ENCODE measurements at regions not wholly inside any gene's neighbourhood (a gene's known extent, or its start where the extent isn't known, plus 50 kb on each side); places are given as distances from the start of the nearest gene placed in this dataset.

- no peaks in the 10 kb centered on the region for H3K27me3 ChIP-seq
- H4K20me1 ChIP-seq: no peaks in the 10 kb centered on the region
- H3K27ac ChIP-seq: no peak overlapping the region
- no peak overlapping the region for H3K4me3 ChIP-seq
- H3K9ac ChIP-seq: no peak overlapping the region
- no peak overlapping the region for H3K4me2 ChIP-seq
- no peak for TF ChIP-seq Cebpa-rat (IDR thresholded peaks at IDR 0.05)
- no peaks in the 10 kb centered on the region for H3K4me1 ChIP-seq
- H3K9me3 ChIP-seq (replicated peaks in 1 of 11): peaks cover 8 to 21% (median 17%) of the 10 kb centered on the region in 11 experiments; a peak in 20 of 22 replicates
- no peaks in the 10 kb centered on the region for H3K36me3 ChIP-seq
Observed at GRCh38 chr1:204736836-204737235, 51.3 kb upstream of the LRRN2 start.

GRCh38 chr1:204738506-204738905 lies 53.0 kb upstream of the LRRN2 start:
- no peak overlapping the region for H3K4me2 ChIP-seq
- H3K27ac ChIP-seq: no peak overlapping the region
- peaks cover 8 to 21% (median 17%) of the 10 kb centered on the region in 11 experiments; a peak in 20 of 22 replicates for H3K9me3 ChIP-seq (replicated peaks in 1 of 11)
- no peak for TF ChIP-seq Cebpa-rat (IDR thresholded peaks at IDR 0.05)
- H3K4me1 ChIP-seq: no peaks in the 10 kb centered on the region
- H3K4me3 ChIP-seq: no peak overlapping the region
- no peaks in the 10 kb centered on the region for H3K27me3 ChIP-seq
- no peaks in the 10 kb centered on the region for H3K36me3 ChIP-seq
- H4K20me1 ChIP-seq: no peaks in the 10 kb centered on the region
- no peak overlapping the region for H3K9ac ChIP-seq

- H3K4me2 ChIP-seq: no peak overlapping the region
- H3K27me3 ChIP-seq: no peaks in the 10 kb centered on the region
- peaks cover 8 to 21% (median 17%) of the 10 kb centered on the region in 11 experiments; a peak in 20 of 22 replicates for H3K9me3 ChIP-seq (replicated peaks in 1 of 11)
- no peaks in the 10 kb centered on the region for H3K4me1 ChIP-seq
- H3K4me3 ChIP-seq: no peak overlapping the region
- no peak overlapping the region for H3K9ac ChIP-seq
- H4K20me1 ChIP-seq: no peaks in the 10 kb centered on the region
- TF ChIP-seq Cebpa-rat (IDR thresholded peaks at IDR 0.05): no peak
- no peak overlapping the region for H3K27ac ChIP-seq
- H3K36me3 ChIP-seq: no peaks in the 10 kb centered on the region
Observed at GRCh38 chr1:204740354-204740753, 54.8 kb upstream of the LRRN2 start.

- Histone ChIP-seq H3K9me3 (replicated peaks in 1 of 11) (peaks cover 8 to 21% (median 17%) of the 10 kb centered on the region in 11 experiments; a peak in 20 of 22 replicates), H4K20me1 (no peaks in the 10 kb centered on the region), H3K4me3 (no peak overlapping the region), H3K36me3 (no peaks in the 10 kb centered on the region), H3K27ac (no peak overlapping the region), H3K9ac (no peak overlapping the region), H3K27me3 (no peaks in the 10 kb centered on the region), H3K4me1 (no peaks in the 10 kb centered on the region), H3K4me2 (no peak overlapping the region)
- TF ChIP-seq Cebpa-rat (IDR thresholded peaks at IDR 0.05): no peak
Observed at GRCh38 chr1:204741440-204741839, 55.9 kb upstream of the LRRN2 start.

GRCh38 chr1:204742676-204743251 lies 57.2 kb upstream of the LRRN2 start:
- H3K36me3 ChIP-seq: no peaks in the 10 kb centered on the region
- H4K20me1 ChIP-seq: no peaks in the 10 kb centered on the region

GRCh38 chr1:204744107-204744779 lies 58.7 kb upstream of the LRRN2 start:
- Histone ChIP-seq H3K4me2 (no peak overlapping the region), H3K9me3 (replicated peaks in 1 of 11) (peaks cover 0 to 5% (median 3%) of the 10 kb centered on the region in 11 experiments; a peak in 5 of 22 replicates)

More at GRCh38 chr1:204742676-204743251, 57.2 kb upstream of the LRRN2 start:
- H3K4me2 ChIP-seq: no peak overlapping the region
- H3K27ac ChIP-seq: no peak overlapping the region
- no peak overlapping the region for H3K9ac ChIP-seq
- TF ChIP-seq Cebpa-rat (IDR thresholded peaks at IDR 0.05): no peak
- H3K9me3 ChIP-seq (replicated peaks in 1 of 11): peaks cover 8 to 19% (median 17%) of the 10 kb centered on the region in 11 experiments; a peak in 20 of 22 replicates
- no peaks in the 10 kb centered on the region for H3K4me1 ChIP-seq
- no peak overlapping the region for H3K4me3 ChIP-seq
- no peaks in the 10 kb centered on the region for H3K27me3 ChIP-seq

GRCh38 chr1:204746838-204747442 lies 61.4 kb upstream of the LRRN2 start:
- Histone ChIP-seq H3K27me3 (no peaks in the 10 kb centered on the region), H4K20me1 (no peaks in the 10 kb centered on the region), H3K36me3 (no peaks in the 10 kb centered on the region), H3K4me2 (no peak overlapping the region), H3K9ac (no peak overlapping the region), H3K4me1 (no peaks in the 10 kb centered on the region), H3K27ac (no peak overlapping the region), H3K4me3 (no peak overlapping the region), H3K9me3 (replicated peaks in 1 of 11) (peaks cover 0 to 3% (median under 1%) of the 10 kb centered on the region in 11 experiments; a peak in 10 of 22 replicates)
- no peak for TF ChIP-seq Cebpa-rat (IDR thresholded peaks at IDR 0.05)

More at GRCh38 chr1:204744107-204744779, 58.7 kb upstream of the LRRN2 start:
- Histone ChIP-seq H3K27me3 (no peaks in the 10 kb centered on the region), H3K27ac (no peak overlapping the region), H3K4me1 (no peaks in the 10 kb centered on the region), H3K9ac (no peak overlapping the region), H3K4me3 (no peak overlapping the region), H3K36me3 (no peaks in the 10 kb centered on the region), H4K20me1 (no peaks in the 10 kb centered on the region)
- no peak for TF ChIP-seq Cebpa-rat (IDR thresholded peaks at IDR 0.05)

GRCh38 chr1:204751480-204751879 lies 65.9 kb upstream of the LRRN2 start:
- Histone ChIP-seq H3K4me3 (no peak overlapping the region), H3K27ac (no peak overlapping the region), H3K4me2 (no peak overlapping the region), H3K9ac (no peak overlapping the region), H4K20me1 (no peaks in the 10 kb centered on the region), H3K9me3 (replicated peaks in 1 of 11) (peaks cover 10 to 17% (median 13%) of the 10 kb centered on the region in 11 experiments; a peak in 16 of 22 replicates), H3K36me3 (no peaks in the 10 kb centered on the region), H3K27me3 (no peaks in the 10 kb centered on the region), H3K4me1 (no peaks in the 10 kb centered on the region)
- TF ChIP-seq Cebpa-rat (IDR thresholded peaks at IDR 0.05): no peak

- H3K4me3 ChIP-seq: no peak overlapping the region
- H3K4me2 ChIP-seq: no peak overlapping the region
Observed at GRCh38 chr1:204751883-204752687, 66.5 kb upstream of the LRRN2 start.

More at GRCh38 chr1:204751883-204752687, 66.5 kb upstream of the LRRN2 start:
- H3K27me3 ChIP-seq: no peaks in the 10 kb centered on the region
- H3K9ac ChIP-seq: no peak overlapping the region
- H3K9me3 ChIP-seq (replicated peaks in 1 of 11): peaks cover 10 to 17% (median 13%) of the 10 kb centered on the region in 11 experiments; a peak in 16 of 22 replicates
- no peak for TF ChIP-seq Cebpa-rat (IDR thresholded peaks at IDR 0.05)
- H3K36me3 ChIP-seq: no peaks in the 10 kb centered on the region
- H3K27ac ChIP-seq: no peak overlapping the region
- no peaks in the 10 kb centered on the region for H3K4me1 ChIP-seq
- no peaks in the 10 kb centered on the region for H4K20me1 ChIP-seq

All from BLaER1 treated with 17β-estradiol and CSF1 and Interleukin-3, amounts not matched to agents 10 nM and 100 nM (cell line).